ENCODE measurements at regions not wholly inside any gene's neighbourhood (a gene's known extent, or its start where the extent isn't known, plus 50 kb on each side); places are given as distances from the start of the nearest gene placed in this dataset.

DNA sequence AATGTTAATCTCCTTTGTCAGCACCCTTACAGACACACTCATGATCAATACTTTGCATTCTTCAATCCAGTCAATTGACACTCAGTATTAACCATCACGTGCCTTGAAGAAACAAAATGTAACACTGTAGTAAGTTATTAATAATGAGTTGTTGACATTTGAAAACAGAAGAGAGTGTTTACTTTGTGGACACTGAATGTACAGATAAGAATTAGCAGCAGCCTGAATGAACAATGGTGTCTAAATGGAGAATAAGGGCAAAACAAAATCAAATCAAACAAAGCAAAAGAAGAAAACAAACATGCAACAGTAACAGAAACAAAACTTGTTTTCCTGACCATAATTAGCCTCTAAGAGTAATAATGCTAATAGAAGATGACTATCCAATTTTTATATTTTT, 1191.1 kb upstream of the MIR17HG start:
- no peak for TF ChIP-seq EZH2phosphoT487 (IDR thresholded peaks at IDR 0.05; ENCODE audit: borderline replicate concordance, low read length)
- TF ChIP-seq, protein P1, sequence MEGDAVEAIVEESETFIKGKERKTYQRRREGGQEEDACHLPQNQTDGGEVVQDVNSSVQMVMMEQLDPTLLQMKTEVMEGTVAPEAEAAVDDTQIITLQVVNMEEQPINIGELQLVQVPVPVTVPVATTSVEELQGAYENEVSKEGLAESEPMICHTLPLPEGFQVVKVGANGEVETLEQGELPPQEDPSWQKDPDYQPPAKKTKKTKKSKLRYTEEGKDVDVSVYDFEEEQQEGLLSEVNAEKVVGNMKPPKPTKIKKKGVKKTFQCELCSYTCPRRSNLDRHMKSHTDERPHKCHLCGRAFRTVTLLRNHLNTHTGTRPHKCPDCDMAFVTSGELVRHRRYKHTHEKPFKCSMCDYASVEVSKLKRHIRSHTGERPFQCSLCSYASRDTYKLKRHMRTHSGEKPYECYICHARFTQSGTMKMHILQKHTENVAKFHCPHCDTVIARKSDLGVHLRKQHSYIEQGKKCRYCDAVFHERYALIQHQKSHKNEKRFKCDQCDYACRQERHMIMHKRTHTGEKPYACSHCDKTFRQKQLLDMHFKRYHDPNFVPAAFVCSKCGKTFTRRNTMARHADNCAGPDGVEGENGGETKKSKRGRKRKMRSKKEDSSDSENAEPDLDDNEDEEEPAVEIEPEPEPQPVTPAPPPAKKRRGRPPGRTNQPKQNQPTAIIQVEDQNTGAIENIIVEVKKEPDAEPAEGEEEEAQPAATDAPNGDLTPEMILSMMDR (IDR thresholded peaks at IDR 0.05; ENCODE audit: low read depth, low read length, poor library complexity, severe bottlenecking), result no peak
